ENCODE measurements at regions not wholly inside any gene's neighbourhood (a gene's known extent, or its start where the extent isn't known, plus 50 kb on each side); places are given as distances from the start of the nearest gene placed in this dataset.

DNA sequence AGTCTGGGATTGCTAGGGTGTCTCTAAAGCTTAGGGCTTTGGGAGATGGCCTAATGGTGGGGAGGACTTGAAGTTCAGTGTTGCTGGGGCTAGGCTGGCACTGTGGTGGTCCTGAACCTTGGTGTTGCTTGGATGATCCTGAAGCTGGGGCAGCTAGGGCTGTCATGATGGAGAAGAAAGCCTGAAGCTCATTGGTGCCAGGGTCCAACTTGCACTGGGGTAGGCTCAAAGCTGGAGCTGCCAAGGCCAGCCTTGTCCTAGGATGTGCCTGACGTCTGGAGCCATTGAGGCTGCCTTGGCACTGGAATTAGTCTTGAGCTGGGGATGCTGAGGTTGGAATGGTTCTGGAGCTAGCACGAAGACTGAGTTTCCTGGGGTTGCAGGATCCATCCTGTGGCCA lies 61.0 kb upstream of the NLRP2B start:
- TF ChIP-seq, protein P1, sequence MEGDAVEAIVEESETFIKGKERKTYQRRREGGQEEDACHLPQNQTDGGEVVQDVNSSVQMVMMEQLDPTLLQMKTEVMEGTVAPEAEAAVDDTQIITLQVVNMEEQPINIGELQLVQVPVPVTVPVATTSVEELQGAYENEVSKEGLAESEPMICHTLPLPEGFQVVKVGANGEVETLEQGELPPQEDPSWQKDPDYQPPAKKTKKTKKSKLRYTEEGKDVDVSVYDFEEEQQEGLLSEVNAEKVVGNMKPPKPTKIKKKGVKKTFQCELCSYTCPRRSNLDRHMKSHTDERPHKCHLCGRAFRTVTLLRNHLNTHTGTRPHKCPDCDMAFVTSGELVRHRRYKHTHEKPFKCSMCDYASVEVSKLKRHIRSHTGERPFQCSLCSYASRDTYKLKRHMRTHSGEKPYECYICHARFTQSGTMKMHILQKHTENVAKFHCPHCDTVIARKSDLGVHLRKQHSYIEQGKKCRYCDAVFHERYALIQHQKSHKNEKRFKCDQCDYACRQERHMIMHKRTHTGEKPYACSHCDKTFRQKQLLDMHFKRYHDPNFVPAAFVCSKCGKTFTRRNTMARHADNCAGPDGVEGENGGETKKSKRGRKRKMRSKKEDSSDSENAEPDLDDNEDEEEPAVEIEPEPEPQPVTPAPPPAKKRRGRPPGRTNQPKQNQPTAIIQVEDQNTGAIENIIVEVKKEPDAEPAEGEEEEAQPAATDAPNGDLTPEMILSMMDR (IDR thresholded peaks at IDR 0.05; ENCODE audit: low read depth, low read length), result no peak
- no peak for TF ChIP-seq EZH2phosphoT487 (IDR thresholded peaks at IDR 0.05; ENCODE audit: low read depth)

All from OCI-LY3 (cell line).